ENCODE measurements at regions not wholly inside any gene's neighbourhood (a gene's known extent, or its start where the extent isn't known, plus 50 kb on each side); places are given as distances from the start of the nearest gene placed in this dataset.
A peak's percentile ranks its signal among the peaks of the same experiment; 100 is the strongest.

GRCh38 chr1:157193702-157194391 lies 55.7 kb upstream of the ETV3 start:
- H3K79me2 ChIP-seq (ENCODE audit: insufficient read depth, low read length): no peaks in the 10 kb centered on the region
- no peaks in the 10 kb centered on the region for H4K20me1 ChIP-seq (ENCODE audit: insufficient read depth)
- ChIA-PET RAD21 (ENCODE audit: low non-redundant PET in 1 of 2, low total read pairs in 2 of 2, uncharacterized antibody in 2 of 2, unreplicated experiment in 2 of 2) (no interaction called here), POLR2A (no interaction called here), CTCF (interaction anchor here (0.8 to 1.4 kb wide), 3 partner anchors 9 to 312 kb away, joined by 3 to 4 read pairs (median 4); no protein-coding TSS in a partner anchor)
- peak; percentile 62 for TF ChIP-seq RAD21 (IDR thresholded peaks at IDR 0.05; ENCODE audit: low read depth)
- no peak for TF ChIP-seq SP1 (IDR thresholded peaks at IDR 0.05; ENCODE audit: low read depth)
- TF ChIP-seq CTCF (IDR thresholded peaks at IDR 0.05 in 2 of 3, conservative IDR thresholded peaks at IDR 0.05 in 1 of 3; ENCODE audit: borderline replicate concordance in 1 of 3, insufficient read depth in 1 of 3, low read depth in 2 of 3, low read length in 2 of 3): peak; percentile 67 to 84 (median 75); a peak in 5 of 6 replicates
- no peak for TF ChIP-seq POLR2AphosphoS5 (IDR thresholded peaks at IDR 0.05; ENCODE audit: low read depth, low read length)
- intact Hi-C loops (cut with micrococcal nuclease): loop anchor here (1.0 to 10.0 kb wide), 4 partner anchors 183 to 931 kb away; a partner anchor contains a TSS
- H3K9ac ChIP-seq (ENCODE audit: low read length): no peak overlapping the region
- peak overlapping the region; percentile 29; the same call in 1 of the 2 replicates for H3K4me2 ChIP-seq (ENCODE audit: low read length)
- H3K9me2 ChIP-seq (ENCODE audit: insufficient read depth): no peaks in the 10 kb centered on the region
- DNase-seq (ENCODE audit: low read depth, low spot score) (peak; percentile 57), ATAC-seq (peak; percentile 75)
- H3K4me1 ChIP-seq (ENCODE audit: control insufficient read depth in 1 of 2, insufficient read depth in 2 of 2, low read length in 2 of 2): peaks cover 0 to 5% of the 10 kb centered on the region in 2 experiments; a peak in 1 of 4 replicates
- H2AFZ ChIP-seq (ENCODE audit: low read depth, low read length, poor library complexity, severe bottlenecking): peak overlapping the region; percentile 37
- H3K4me3 ChIP-seq (replicated peaks in 1 of 2; ENCODE audit: low read depth in 1 of 2, low read length in 2 of 2): no peak overlapping the region
- no TSS peak for BruUV-seq (replicated peaks)
- no peaks in the 10 kb centered on the region for H3K36me3 ChIP-seq (ENCODE audit: control insufficient read depth in 1 of 2, insufficient read depth in 2 of 2, low read length in 2 of 2)
- no peaks in the 10 kb centered on the region for H3K9me3 ChIP-seq (ENCODE audit: control insufficient read depth in 1 of 2, insufficient read depth in 1 of 2, low read depth in 1 of 2, low read length in 2 of 2)
- no peak overlapping the region for H3K27ac ChIP-seq (ENCODE audit: low read depth, low read length)
- no peaks in the 10 kb centered on the region for H3K27me3 ChIP-seq (ENCODE audit: insufficient read depth, low read length)

- H3K4me1 ChIP-seq (ENCODE audit: control insufficient read depth in 1 of 2, insufficient read depth in 2 of 2, low read length in 2 of 2): peaks cover 0 to 5% of the 10 kb centered on the region in 2 experiments; a peak in 1 of 4 replicates
- H2AFZ ChIP-seq (ENCODE audit: low read depth, low read length, poor library complexity, severe bottlenecking): peak overlapping the region; percentile 37
- ChIA-PET POLR2A (no interaction called here), RAD21 (ENCODE audit: low non-redundant PET in 1 of 2, low total read pairs in 2 of 2, uncharacterized antibody in 2 of 2, unreplicated experiment in 2 of 2) (no interaction called here), CTCF (interaction anchor here (1.1 to 1.4 kb wide), 2 partner anchors 171 to 312 kb away, joined by 4 read pairs; no protein-coding TSS in a partner anchor)
- intact Hi-C loops (cut with micrococcal nuclease): loop anchor here (1.0 to 10.0 kb wide), 4 partner anchors 184 to 932 kb away; a partner anchor contains a TSS
- no peak overlapping the region for H3K4me3 ChIP-seq (replicated peaks in 1 of 2; ENCODE audit: low read depth in 1 of 2, low read length in 2 of 2)
- no peaks in the 10 kb centered on the region for H3K36me3 ChIP-seq (ENCODE audit: control insufficient read depth in 1 of 2, insufficient read depth in 2 of 2, low read length in 2 of 2)
- no peaks in the 10 kb centered on the region for H3K79me2 ChIP-seq (ENCODE audit: insufficient read depth, low read length)
- no peaks in the 10 kb centered on the region for H3K9me3 ChIP-seq (ENCODE audit: control insufficient read depth in 1 of 2, insufficient read depth in 1 of 2, low read depth in 1 of 2, low read length in 2 of 2)
- no peaks in the 10 kb centered on the region for H4K20me1 ChIP-seq (ENCODE audit: insufficient read depth)
- no peak overlapping the region for H3K27ac ChIP-seq (ENCODE audit: low read depth, low read length)
- peak overlapping the region; percentile 29; the same call in 1 of the 2 replicates for H3K4me2 ChIP-seq (ENCODE audit: low read length)
- no peaks in the 10 kb centered on the region for H3K9me2 ChIP-seq (ENCODE audit: insufficient read depth)
- H3K27me3 ChIP-seq (ENCODE audit: insufficient read depth, low read length): no peaks in the 10 kb centered on the region
- TF ChIP-seq TCF7L2 (IDR thresholded peaks at IDR 0.05; ENCODE audit: borderline replicate concordance, extremely low read depth, insufficient read depth, insufficient read length) (no peak), EGR1 (IDR thresholded peaks at IDR 0.05; ENCODE audit: low read depth) (no peak)
- no TSS peak for BruUV-seq (replicated peaks)
- no peak for DNase-seq (ENCODE audit: low read depth, low spot score)
- H3K9ac ChIP-seq (ENCODE audit: low read length): no peak overlapping the region
- no peak for ATAC-seq
These were observed 55.0 kb upstream of the ETV3 start for GRCh38 chr1:157193219-157193618.
